CD4-positive, alpha-beta T cell (primary cell): ENCODE measurements at regions not wholly inside any gene's neighbourhood (a gene's known extent, or its start where the extent isn't known, plus 50 kb on each side); places are given as distances from the start of the nearest gene placed in this dataset.
"Not testable (repeated sequence)": the region's sequence is repeated elsewhere in the genome, so short reads cannot be mapped to it uniquely, and the experiment has no call there.

Source experiments
- ATAC-seq: fragments of 200-7000 bp; cut with Tn5 transposase; one replicate; pipeline ENCODE4 v1.10.0; 2022; ENCODE audit warnings: mild to moderate bottlenecking; ENCODE audit not compliant: poor library complexity
- CTCF ChIA-PET: fragments of 350-600 bp; sonication (Branson Sonifier 250); formaldehyde crosslinking; loops from one replicate; lab custom pipeline; 2021; ENCODE audit warnings: antibody characterized with exemption, inconsistent platforms; lab: Charles Lee
- POLR2A ChIA-PET: fragments of 350-600 bp; sonication (Branson Sonifier 250); formaldehyde crosslinking; loops from one replicate; lab custom pipeline; 2021; ENCODE audit warnings: antibody characterized with exemption, inconsistent platforms; lab: Charles Lee
- DNase-seq, 14 experiments: peaks; one replicate each; pipeline ENCODE4 v3.0.0-alpha.2; 2013 to 2020; ENCODE audit warnings: mixed read lengths in 2 of 14
- H3K27ac ChIP-seq, 2 donors: one replicate each; pipeline versions ENCODE4 v1.5.1 to v1.7.0; 2013; ENCODE audit warnings: low read length in 2 of 2, low read depth in 1 of 2, mild to moderate bottlenecking in 1 of 2
- H3K27me3 ChIP-seq, 2 experiments: 1 replicate in 1 of 2; 2 replicates in 1 of 2; pipeline versions ENCODE4 v1.6.1 to v1.7.0; 2013; ENCODE audit warnings: low read length in 2 of 2, control low read depth in 1 of 2, mild to moderate bottlenecking in 1 of 2, moderate library complexity in 1 of 2; ENCODE audit not compliant: insufficient read depth in 2 of 2, control insufficient read depth in 1 of 2
- H3K36me3 ChIP-seq: one replicate; pipeline ENCODE4 v1.6.1; 2013; ENCODE audit warnings: low read length, control low read depth; ENCODE audit not compliant: insufficient read depth
- H3K4me1 ChIP-seq: one replicate; pipeline ENCODE4 v1.6.1; 2013; ENCODE audit warnings: low read length, control low read depth; ENCODE audit not compliant: insufficient read depth
- H3K4me3 ChIP-seq: one replicate; pipeline ENCODE4 v1.5.1; 2013; ENCODE audit warnings: mild to moderate bottlenecking, low read length, moderate library complexity
- H3K9me3 ChIP-seq, 2 experiments: 1 replicate in 1 of 2; 2 replicates in 1 of 2; pipeline versions ENCODE4 v1.6.1 to v1.7.0; 2013; ENCODE audit warnings: low read length in 2 of 2, mild to moderate bottlenecking in 2 of 2, control low read depth in 1 of 2, moderate library complexity in 1 of 2; ENCODE audit not compliant: control insufficient read depth in 1 of 2, insufficient read depth in 1 of 2
- H3K27ac Mint-ChIP-seq: one replicate; pipeline ENCODE4 v1.8.0; 2020; ENCODE audit warnings: mixed read lengths
- H3K27me3 Mint-ChIP-seq: one replicate; pipeline ENCODE4 v1.8.0; 2021; ENCODE audit warnings: mixed read lengths
- H3K36me3 Mint-ChIP-seq: one replicate; pipeline ENCODE4 v1.8.0; 2021; ENCODE audit warnings: low read depth, mixed read lengths
- H3K4me1 Mint-ChIP-seq: one replicate; pipeline ENCODE4 v1.8.0; 2021; ENCODE audit warnings: low read depth, mixed read lengths
- H3K4me3 Mint-ChIP-seq: one replicate; pipeline ENCODE4 v1.8.0; 2020; ENCODE audit warnings: mild to moderate bottlenecking, mixed read lengths
- H3K9me3 Mint-ChIP-seq: one replicate; pipeline ENCODE4 v1.8.0; 2020; ENCODE audit warnings: mixed read lengths
- CTCF ChIP-seq: fragments of 200-600 bp; IDR thresholded peaks from one replicate; pipeline ENCODE4 v1.8.0; 2022; ENCODE audit warnings: antibody characterized with exemption, mild to moderate bottlenecking
- intact Hi-C, 2 experiments: fragments of 100-400 bp; cut with DNase I in 1 of 2; cut with micrococcal nuclease in 1 of 2; formaldehyde crosslinking; loops; one replicate each; pipeline versions ENCODE4 v1.15.1 to v1.9.0; 2023 to 2025; cut with DNase I, micrococcal nuclease

GRCh38 chr3:25849641-25850385, 59.9 kb downstream of the OXSM start:
- no peaks in the 10 kb centered on the region for H3K9me3 Mint-ChIP-seq
- no peaks in the 10 kb centered on the region for H3K27me3 Mint-ChIP-seq
- no peak overlapping the region for H3K4me3 ChIP-seq
- H3K36me3 ChIP-seq, result no peaks in the 10 kb centered on the region
- no peak overlapping the region for H3K27ac Mint-ChIP-seq
- H3K9me3 ChIP-seq, result peaks cover 0 to 7% of the 10 kb centered on the region in 2 experiments
- no peak overlapping the region for H3K4me3 Mint-ChIP-seq
- TF ChIP-seq CTCF, result no peak
- H3K27me3 ChIP-seq, result no peaks in the 10 kb centered on the region
- no peaks in the 10 kb centered on the region for H3K36me3 Mint-ChIP-seq
- no peak for DNase-seq
- no peak for ATAC-seq
- H3K4me1 ChIP-seq, result no peaks in the 10 kb centered on the region
- intact Hi-C loops, result no loop called here
- H3K4me1 Mint-ChIP-seq, result no peaks in the 10 kb centered on the region
- POLR2A ChIA-PET, result no interaction called here
- CTCF ChIA-PET, result interaction anchor here (0.8 to 1.1 kb wide), 2 partner anchors 15 to 202 kb away, joined by 3 to 4 read pairs; no protein-coding TSS in a partner anchor
- H3K27ac ChIP-seq, result no peak overlapping the region

GRCh38 chr3:25851693-25852259, 61.9 kb downstream of the OXSM start:
- CTCF ChIA-PET, result interaction anchor here (1.5 kb wide), 1 partner anchor 204 kb away, joined by 4 read pairs; no protein-coding TSS in a partner anchor
- ATAC-seq, H3K9me3 Mint-ChIP-seq, POLR2A ChIA-PET, H3K4me3 ChIP-seq, H3K9me3 ChIP-seq, H3K27ac Mint-ChIP-seq, H3K4me1 Mint-ChIP-seq, DNase-seq, H3K4me1 ChIP-seq, H3K36me3 ChIP-seq, H3K27me3 ChIP-seq, intact Hi-C loops, H3K36me3 Mint-ChIP-seq, H3K4me3 Mint-ChIP-seq, H3K27ac ChIP-seq, H3K27me3 Mint-ChIP-seq: not testable (repeated sequence)

GRCh38 chr3:25854214-25854613, 64.3 kb downstream of the OXSM start:
- H3K27ac ChIP-seq, result no peak overlapping the region
- Mint-ChIP-seq H3K4me3 (no peak overlapping the region), H3K4me1 (peaks cover 3% of the 10 kb centered on the region), H3K36me3 (no peaks in the 10 kb centered on the region), H3K27me3 (no peaks in the 10 kb centered on the region), H3K9me3 (no peaks in the 10 kb centered on the region), H3K27ac (no peak overlapping the region)
- ATAC-seq (no peak), DNase-seq (no peak)
- H3K4me3 ChIP-seq, result no peak overlapping the region
- no peaks in the 10 kb centered on the region for H3K36me3 ChIP-seq
- CTCF ChIA-PET, result interaction anchor here (0.6 to 5.7 kb wide), 3 partner anchors 10 to 206 kb away, joined by 3 to 67 read pairs (median 5); no protein-coding TSS in a partner anchor
- POLR2A ChIA-PET, result interaction anchor here (1.4 to 1.5 kb wide), 2 partner anchors 71 to 206 kb away, joined by 4 read pairs; partner anchors contain the start of gene NGLY1
- TF ChIP-seq CTCF, result no peak
- H3K4me1 ChIP-seq, result no peaks in the 10 kb centered on the region
- H3K27me3 ChIP-seq, result no peaks in the 10 kb centered on the region
- peaks cover 0 to 7% of the 10 kb centered on the region in 2 experiments for H3K9me3 ChIP-seq
- intact Hi-C loops, result no loop called here
